OCI-LY3 (cell line): ENCODE measurements at regions not wholly inside any gene's neighbourhood (a gene's known extent, or its start where the extent isn't known, plus 50 kb on each side); places are given as distances from the start of the nearest gene placed in this dataset.

Source experiments
- H2AFZ ChIP-seq: fragments of 200-600, 300-600 bp; shearing (Covaris generic); 2 replicates; pipeline ENCODE4 v1.6.0; 2014; ENCODE audit warnings: antibody characterized with exemption, low read depth, low read length
- H3K27ac ChIP-seq: fragments of 200-600, 300-600 bp; sonication (generic); 2 replicates; pipeline ENCODE4 v1.5.1; 2014; ENCODE audit warnings: mild to moderate bottlenecking, low read length, moderate library complexity, mixed read lengths
- H3K27me3 ChIP-seq: fragments of 200-600, 300-600 bp; sonication (generic); 2 replicates; pipeline ENCODE4 v1.6.1; 2014; ENCODE audit warnings: low read depth, low read length, mixed read lengths
- H3K36me3 ChIP-seq: fragments of 200-600, 300-600 bp; sonication (generic); replicated peaks from 2 replicates; pipeline ENCODE3; 2014; ENCODE audit warnings: low read depth, low read length, mixed read lengths
- H3K4me1 ChIP-seq: fragments of 300-600, 200-600 bp; sonication (generic); 2 replicates; pipeline ENCODE4 v1.6.1; 2014; ENCODE audit warnings: low read length, mixed read lengths
- H3K4me2 ChIP-seq: fragments of 200-600, 300-600 bp; sonication (generic); 2 replicates; pipeline ENCODE4 v1.6.1; 2014; ENCODE audit warnings: low read length, mixed read lengths
- H3K4me3 ChIP-seq: fragments of 300-600, 200-600 bp; sonication (generic); 2 replicates; pipeline ENCODE4 v1.5.1; 2014; ENCODE audit warnings: antibody characterized with exemption, mild to moderate bottlenecking, low read length, moderate library complexity
- H3K79me2 ChIP-seq: fragments of 300-600, 200-600 bp; shearing (Covaris generic); 2 replicates; pipeline ENCODE4 v1.6.1; 2014; ENCODE audit warnings: mild to moderate bottlenecking, low read length, mixed read lengths
- H3K9ac ChIP-seq: fragments of 300-600, 200-600 bp; shearing (Covaris generic); 2 replicates; pipeline ENCODE4 v1.6.0; 2014; ENCODE audit warnings: mild to moderate bottlenecking, low read length, moderate library complexity
- H3K9me3 ChIP-seq: fragments of 200-600, 300-600 bp; shearing (Covaris generic); 2 replicates; pipeline ENCODE4 v1.6.1; 2014; ENCODE audit warnings: low read length, mixed read lengths; ENCODE audit not compliant: insufficient read depth
- H4K20me1 ChIP-seq: fragments of 200-600, 300-600 bp; sonication (generic); 2 replicates; pipeline ENCODE4 v1.6.1; 2016; ENCODE audit warnings: low read length, mixed read lengths; ENCODE audit not compliant: insufficient read depth
- CTCF ChIP-seq: fragments of 200-600, 300-600 bp; sonication (generic); IDR thresholded peaks from 2 replicates; pipeline ENCODE4 v1.5.1; 2014; ENCODE audit warnings: antibody characterized with exemption, low read length, low read depth
- EZH2phosphoT487 ChIP-seq: fragments of 200-600 bp; shearing (Covaris generic); IDR thresholded peaks from 2 replicates; pipeline ENCODE4 v1.6.1; 2018; ENCODE audit warnings: antibody characterized with exemption, mixed run types, low read depth

- H3K4me3 ChIP-seq = no peak overlapping the region
- no peaks in the 10 kb centered on the region for H3K4me1 ChIP-seq
- H3K36me3 ChIP-seq = no peaks in the 10 kb centered on the region
- H2AFZ ChIP-seq = no peak overlapping the region
- peaks cover 24% of the 10 kb centered on the region; the same call in 1 of the 2 replicates for H3K27me3 ChIP-seq
- no peaks in the 10 kb centered on the region for H4K20me1 ChIP-seq
- no peak overlapping the region for H3K4me2 ChIP-seq
- no peaks in the 10 kb centered on the region for H3K9me3 ChIP-seq
- H3K79me2 ChIP-seq = no peaks in the 10 kb centered on the region
- H3K27ac ChIP-seq = no peak overlapping the region
- TF ChIP-seq CTCF (no peak), EZH2phosphoT487 (no peak)
- no peak overlapping the region for H3K9ac ChIP-seq
Measured at GRCh38 chr12:107356266-107356936, 263.1 kb upstream of the CRY1 start.

- TF ChIP-seq CTCF (no peak), EZH2phosphoT487 (no peak)
- Histone ChIP-seq H3K36me3 (no peaks in the 10 kb centered on the region), H2AFZ (no peak overlapping the region), H3K9ac (no peak overlapping the region), H4K20me1 (no peaks in the 10 kb centered on the region), H3K9me3 (no peaks in the 10 kb centered on the region), H3K79me2 (no peaks in the 10 kb centered on the region), H3K27ac (no peak overlapping the region), H3K4me2 (no peak overlapping the region), H3K4me1 (no peaks in the 10 kb centered on the region), H3K27me3 (peaks cover 23% of the 10 kb centered on the region; the same call in 1 of the 2 replicates), H3K4me3 (no peak overlapping the region)
Measured at GRCh38 chr12:107356937-107357295, 263.6 kb upstream of the CRY1 start.

GRCh38 chr12:107359382-107359781 is 266.0 kb upstream of the CRY1 start:
- Histone ChIP-seq H3K4me1 (no peaks in the 10 kb centered on the region), H2AFZ (no peak overlapping the region), H3K4me2 (no peak overlapping the region), H3K9ac (no peak overlapping the region), H3K79me2 (no peaks in the 10 kb centered on the region), H3K27me3 (peaks cover 37% of the 10 kb centered on the region), H3K27ac (no peak overlapping the region), H4K20me1 (no peaks in the 10 kb centered on the region), H3K4me3 (no peak overlapping the region), H3K9me3 (no peaks in the 10 kb centered on the region), H3K36me3 (no peaks in the 10 kb centered on the region)
- TF ChIP-seq EZH2phosphoT487 = no peak
- no peak for TF ChIP-seq CTCF

GRCh38 chr12:107360033-107360432 is 266.7 kb upstream of the CRY1 start:
- TF ChIP-seq EZH2phosphoT487 (no peak), CTCF (no peak)
- Histone ChIP-seq H3K36me3 (no peaks in the 10 kb centered on the region), H4K20me1 (no peaks in the 10 kb centered on the region), H3K4me2 (no peak overlapping the region), H3K9me3 (no peaks in the 10 kb centered on the region), H3K4me1 (no peaks in the 10 kb centered on the region), H3K27me3 (peaks cover 37% of the 10 kb centered on the region), H3K79me2 (no peaks in the 10 kb centered on the region), H2AFZ (no peak overlapping the region), H3K9ac (no peak overlapping the region), H3K4me3 (no peak overlapping the region), H3K27ac (no peak overlapping the region)
